Activated CD8-positive, alpha-beta T cell treated with anti-CD3 and anti-CD28 coated beads, Interleukin-2, amount 10 ng/mL, durations not matched to agents 7 days and 5 days (primary cell): ENCODE measurements at regions not wholly inside any gene's neighbourhood (a gene's known extent, or its start where the extent isn't known, plus 50 kb on each side); places are given as distances from the start of the nearest gene placed in this dataset.
A peak's percentile ranks its signal among the peaks of the same experiment; 100 is the strongest.
"Not testable (repeated sequence)": the region's sequence is repeated elsewhere in the genome, so short reads cannot be mapped to it uniquely, and the experiment has no call there.

Experiments used
- ATAC-seq: fragments of 150-1000 bp; cut with Tn5 transposase; one replicate; pipeline ENCODE4 v1.10.0; 2021; ENCODE audit warnings: moderate library complexity
- CTCF ChIA-PET: fragments of 350-600 bp; sonication (Branson Sonifier 250); formaldehyde crosslinking; loops from one replicate; lab custom pipeline; 2021; ENCODE audit warnings: antibody characterized with exemption; lab: Charles Lee
- POLR2A ChIA-PET: fragments of 350-600 bp; sonication (Branson Sonifier 250); formaldehyde crosslinking; loops from one replicate; lab custom pipeline; 2021; ENCODE audit warnings: antibody characterized with exemption; lab: Charles Lee
- DNase-seq: peaks from one replicate; pipeline ENCODE4 v3.0.0-alpha.2; 2020
- H3K27ac Mint-ChIP-seq: one replicate; pipeline ENCODE4 v1.8.0; 2021; ENCODE audit warnings: mild to moderate bottlenecking, mixed read lengths
- H3K27me3 Mint-ChIP-seq: one replicate; pipeline ENCODE4 v1.8.0; 2021; ENCODE audit warnings: low read depth, mixed read lengths
- H3K36me3 Mint-ChIP-seq: one replicate; pipeline ENCODE4 v1.8.0; 2021; ENCODE audit warnings: low read depth, mixed read lengths
- H3K4me1 Mint-ChIP-seq: one replicate; pipeline ENCODE4 v1.8.0; 2021; ENCODE audit warnings: low read depth, mixed read lengths
- H3K4me3 Mint-ChIP-seq: one replicate; pipeline ENCODE4 v1.8.0; 2021; ENCODE audit warnings: mild to moderate bottlenecking, mixed read lengths
- H3K9me3 Mint-ChIP-seq: one replicate; pipeline ENCODE4 v1.8.0; 2022; ENCODE audit warnings: mixed read lengths; ENCODE audit not compliant: insufficient read depth

GRCh38 chr5:70307064-70307463, 108.1 kb upstream of the GTF2H2C_2 start:
- POLR2A ChIA-PET: not testable (repeated sequence)
- peak; percentile 18 for DNase-seq

More at GRCh38 chr5:70307064-70307463, 108.1 kb upstream of the GTF2H2C_2 start:
- H3K36me3 Mint-ChIP-seq, CTCF ChIA-PET, H3K4me3 Mint-ChIP-seq, H3K27me3 Mint-ChIP-seq, ATAC-seq, H3K4me1 Mint-ChIP-seq, H3K9me3 Mint-ChIP-seq, H3K27ac Mint-ChIP-seq: not testable (repeated sequence)
